IMR-90 (cell line): ENCODE measurements at regions not wholly inside any gene's neighbourhood (a gene's known extent, or its start where the extent isn't known, plus 50 kb on each side); places are given as distances from the start of the nearest gene placed in this dataset.

Experiments used
- ATAC-seq: fragments of 200-7000 bp; cut with Tn5 transposase; 2 replicates; pipeline ENCODE4 v1.9.1; 2020; ENCODE audit warnings: low read depth, mild to moderate bottlenecking, moderate library complexity
- BruUV-seq: library from RNA; stranded (reverse); fragments of 400-500 nt; replicated peaks from 2 replicates; lab custom pipeline; 2021; lab: Mats Ljungman, UMichigan
- CTCF ChIA-PET: fragments of 300-600 bp; formaldehyde crosslinking; extraction: SDS; loops from one replicate; lab custom pipeline; 2021; ENCODE audit warnings: antibody characterized with exemption; lab: Yijun Ruan, JAX
- POLR2A ChIA-PET: fragments of 300-600 bp; sonication (Branson Sonifier 250); formaldehyde crosslinking; loops from one replicate; lab custom pipeline; 2022; ENCODE audit warnings: antibody characterized with exemption; ENCODE audit not compliant: unreplicated experiment; lab: Charles Lee
- DNase-seq: peaks from one replicate; pipeline ENCODE4 v3.0.0; 2013
- H2AFZ ChIP-seq: replicated peaks from 2 replicates; pipeline ENCODE3; 2013; ENCODE audit warnings: low read length, mild to moderate bottlenecking; ENCODE audit not compliant: poor library complexity
- H2AK5ac ChIP-seq: 2 replicates; pipeline ENCODE4 v1.6.1; 2013; ENCODE audit warnings: low read depth, low read length, inconsistent platforms
- H2AK9ac ChIP-seq: replicated peaks from 2 replicates; pipeline ENCODE3; 2013; ENCODE audit warnings: mild to moderate bottlenecking, low read depth, low read length, moderate library complexity; ENCODE audit not compliant: poor library complexity
- H2BK120ac ChIP-seq: 2 replicates; pipeline ENCODE4 v1.6.1; 2013; ENCODE audit warnings: low read depth, low read length, inconsistent platforms
- H2BK15ac ChIP-seq: 3 replicates; pipeline ENCODE4 v1.6.1; 2013; ENCODE audit warnings: low read depth, low read length, inconsistent platforms
- H2BK20ac ChIP-seq: 2 replicates; pipeline ENCODE4 v1.6.1; 2013; ENCODE audit warnings: low read depth, mild to moderate bottlenecking, inconsistent platforms, low read length, moderate library complexity
- H2BK5ac ChIP-seq: 2 replicates; pipeline ENCODE4 v1.6.1; 2013; ENCODE audit warnings: mild to moderate bottlenecking, low read depth, low read length, inconsistent platforms; ENCODE audit not compliant: poor library complexity, severe bottlenecking
- H3K14ac ChIP-seq: replicated peaks from 2 replicates; pipeline ENCODE4 v1.6.1; 2013; ENCODE audit warnings: low read depth, low read length, inconsistent platforms
- H3K18ac ChIP-seq: 2 replicates; pipeline ENCODE4 v1.6.1; 2013; ENCODE audit warnings: low read depth, low read length, control low read depth
- H3K23ac ChIP-seq: 2 replicates; pipeline ENCODE4 v1.6.1; 2013; ENCODE audit warnings: low read depth, low read length, inconsistent platforms
- H3K27ac ChIP-seq: 2 replicates; pipeline ENCODE4 v1.5.1; 2013; ENCODE audit warnings: mild to moderate bottlenecking, control low read depth, low read length; ENCODE audit not compliant: insufficient read depth
- H3K27me3 ChIP-seq: 2 replicates; pipeline ENCODE4 v1.6.1; 2013; ENCODE audit warnings: low read length; ENCODE audit not compliant: control insufficient read depth, insufficient read depth
- H3K36me3 ChIP-seq: 2 replicates; pipeline ENCODE4 v1.6.1; 2013; ENCODE audit warnings: low read length, mixed read lengths; ENCODE audit not compliant: control insufficient read depth, insufficient read depth
- H3K4ac ChIP-seq: 2 replicates; pipeline ENCODE4 v1.6.1; 2013; ENCODE audit warnings: low read depth, low read length, inconsistent platforms
- H3K4me1 ChIP-seq: 2 replicates; pipeline ENCODE4 v1.6.1; 2013; ENCODE audit warnings: low read length, mixed read lengths; ENCODE audit not compliant: control insufficient read depth, insufficient read depth
- H3K4me2 ChIP-seq: 2 replicates; pipeline ENCODE4 v1.6.1; 2013; ENCODE audit warnings: low read depth, mild to moderate bottlenecking, control low read depth, low read length, moderate library complexity
- H3K4me3 ChIP-seq: 2 replicates; pipeline ENCODE4 v1.5.1; 2013; ENCODE audit warnings: low read depth, mild to moderate bottlenecking, control low read depth, low read length, moderate library complexity; ENCODE audit not compliant: insufficient read depth
- H3K56ac ChIP-seq: 2 replicates; pipeline ENCODE4 v1.6.1; 2013; ENCODE audit warnings: low read length, inconsistent platforms; ENCODE audit not compliant: insufficient read depth; ENCODE audit errors: extremely low read depth
- H3K79me1 ChIP-seq, 2 experiments: 2 replicates each; pipeline ENCODE4 v1.6.1; 2013; ENCODE audit warnings: low read length in 2 of 2, inconsistent platforms in 1 of 2, low read depth in 1 of 2
- H3K9ac ChIP-seq: 2 replicates; pipeline ENCODE4 v1.6.1; 2013; ENCODE audit warnings: low read depth, low read length, control low read depth
- H3K9me1 ChIP-seq: 2 replicates; pipeline ENCODE4 v1.6.1; 2013; ENCODE audit warnings: low read length, inconsistent platforms; ENCODE audit not compliant: insufficient read depth
- H3K9me3 ChIP-seq: 2 replicates; pipeline ENCODE4 v1.6.1; 2013; ENCODE audit warnings: low read length; ENCODE audit not compliant: control insufficient read depth, insufficient read depth
- H4K20me1 ChIP-seq: 2 replicates; pipeline ENCODE4 v1.6.1; 2013; ENCODE audit warnings: low read length, inconsistent platforms; ENCODE audit not compliant: insufficient read depth
- H4K5ac ChIP-seq: 2 replicates; pipeline ENCODE4 v1.6.1; 2013; ENCODE audit warnings: mild to moderate bottlenecking, low read depth, low read length, control low read depth
- H4K8ac ChIP-seq, 2 experiments: 2 replicates each; pipeline ENCODE4 v1.6.1; 2013; ENCODE audit warnings: low read depth in 2 of 2, low read length in 2 of 2, control low read depth in 1 of 2, inconsistent platforms in 1 of 2
- H4K91ac ChIP-seq: 2 replicates; pipeline ENCODE4 v1.6.1; 2013; ENCODE audit warnings: low read depth, low read length, inconsistent platforms; ENCODE audit not compliant: insufficient read depth
- BHLHE40 ChIP-seq: fragments of 150-350 bp; IDR thresholded peaks from 2 replicates; pipeline ENCODE4 v1.6.1; 2016; ENCODE audit warnings: mild to moderate bottlenecking, low read depth, low read length
- CEBPB ChIP-seq: IDR thresholded peaks from 2 replicates; pipeline ENCODE4 v1.6.1; 2012; ENCODE audit warnings: low read depth, low read length, improper control_type of control experiment
- CHD1 ChIP-seq: IDR thresholded peaks from 2 replicates; pipeline ENCODE4 v1.6.1; 2012; ENCODE audit warnings: low read depth, low read length, improper control_type of control experiment
- FOS ChIP-seq: fragments of 150-350 bp; IDR thresholded peaks from 2 replicates; pipeline ENCODE4 v1.6.1; 2016; ENCODE audit warnings: low read depth, low read length
- MAFK ChIP-seq: IDR thresholded peaks from 2 replicates; pipeline ENCODE4 v1.6.1; 2012; ENCODE audit warnings: low read depth, low read length, improper control_type of control experiment
- MAZ ChIP-seq: IDR thresholded peaks from 2 replicates; pipeline ENCODE4 v1.6.1; 2012; ENCODE audit warnings: low read depth, mild to moderate bottlenecking, low read length, improper control_type of control experiment, moderate library complexity, borderline replicate concordance
- MXI1 ChIP-seq: IDR thresholded peaks from 2 replicates; pipeline ENCODE4 v1.6.1; 2012; ENCODE audit warnings: low read depth, mild to moderate bottlenecking, low read length, moderate library complexity, borderline replicate concordance
- POLR2A ChIP-seq: IDR thresholded peaks from 2 replicates; pipeline ENCODE4 v1.6.1; 2012; ENCODE audit warnings: mild to moderate bottlenecking, low read depth, low read length
- RAD21 ChIP-seq: IDR thresholded peaks from 2 replicates; pipeline ENCODE4 v1.6.1; 2012; ENCODE audit warnings: low read length, improper control_type of control experiment
- RCOR1 ChIP-seq: IDR thresholded peaks from 2 replicates; pipeline ENCODE4 v1.6.1; 2012; ENCODE audit warnings: mild to moderate bottlenecking, low read length, improper control_type of control experiment; ENCODE audit not compliant: insufficient replicate concordance
- RFX5 ChIP-seq: IDR thresholded peaks from 2 replicates; pipeline ENCODE4 v1.8.0; 2012; ENCODE audit warnings: low read depth, mild to moderate bottlenecking, low read length, moderate library complexity
- SMC3 ChIP-seq: fragments of 150-350 bp; IDR thresholded peaks from 2 replicates; pipeline ENCODE4 v1.6.1; 2016; ENCODE audit warnings: low read depth, mild to moderate bottlenecking, antibody characterized with exemption, low read length, moderate library complexity
- WGBS, 2 experiments: methylation state at CpG; one replicate each; pipeline versions ENCODE4 v1.1.5 to v1.1.7; 2013; ENCODE audit warnings: missing lambda C conversion rate in 2 of 2; ENCODE audit not compliant: insufficient read length in 1 of 2; ENCODE audit errors: extremely low coverage in 2 of 2; 5-methylcytosine and 5-hydroxymethylcytosine counted together
- dilution Hi-C: fragments of 300-500 bp; cut with HindIII; formaldehyde crosslinking; loops from one replicate; pipeline ENCODE4 v1.14.3; 2018; ENCODE audit warnings: low sequenced_read_pairs; ENCODE audit not compliant: unreplicated experiment
- in situ Hi-C: fragments of 300-500 bp; cut with MboI; formaldehyde crosslinking; loops from 3 replicates; pipeline ENCODE4 v1.14.3; 2019; ENCODE audit warnings: low sequenced_read_pairs, inconsistent platforms, mixed read lengths
- intact Hi-C: fragments of 100-400 bp; cut with micrococcal nuclease; formaldehyde crosslinking; loops from 2 replicates; pipeline ENCODE4 v1.10.0; 2022
- TF ChIP-seq, protein P1 (sequence below): fragments of 150-350 bp; IDR thresholded peaks from 2 replicates; pipeline ENCODE4 v1.6.1; 2017; ENCODE audit warnings: mild to moderate bottlenecking, antibody characterized with exemption, low read length, low read depth
- TF ChIP-seq, protein P2 (sequence below): fragments of 150-350 bp; IDR thresholded peaks from 2 replicates; pipeline ENCODE4 v1.6.1; 2016; ENCODE audit warnings: low read depth, mild to moderate bottlenecking, low read length, moderate library complexity, borderline replicate concordance
- TF ChIP-seq, protein P3 (sequence below): conservative IDR thresholded peaks from 2 replicates; pipeline ENCODE4 v1.5.1; 2012; ENCODE audit warnings: mild to moderate bottlenecking, low read depth, low read length, improper control_type of control experiment

DNA sequence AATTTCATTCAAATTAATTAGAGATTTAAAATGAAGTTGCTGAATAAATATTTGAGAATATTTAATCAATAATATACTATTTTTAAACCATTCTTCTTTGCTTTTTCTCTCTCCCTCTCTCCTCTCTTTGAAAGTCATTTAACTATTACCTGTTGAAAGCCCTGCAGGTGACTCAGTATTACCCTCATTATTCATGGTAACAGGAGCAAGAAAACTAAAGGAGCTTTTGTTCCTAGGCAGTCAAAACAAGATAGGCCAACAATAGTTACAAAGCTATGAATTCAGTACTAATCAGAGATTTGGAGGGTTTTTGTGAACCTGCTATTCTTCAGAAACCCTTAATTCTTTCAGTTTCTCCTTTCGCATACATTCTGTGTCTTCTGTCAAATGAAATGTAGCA, 721.3 kb upstream of the NCAM2 start:
- no peak overlapping the region for H3K23ac ChIP-seq
- H3K4me2 ChIP-seq, result no peak overlapping the region
- CTCF ChIA-PET, result no interaction called here
- no peak overlapping the region for H2BK120ac ChIP-seq
- no peak overlapping the region for H3K4ac ChIP-seq
- no peak overlapping the region for H2BK15ac ChIP-seq
- POLR2A ChIA-PET, result no interaction called here
- no peak overlapping the region for H3K9ac ChIP-seq
- WGBS, 2 experiments, result no CpG with 5 or more reads among the region's 1 CpG
- no peak overlapping the region for H4K5ac ChIP-seq
- no peaks in the 10 kb centered on the region for H3K9me1 ChIP-seq
- no peaks in the 10 kb centered on the region for H3K4me1 ChIP-seq
- no peak overlapping the region for H2AK9ac ChIP-seq
- intact Hi-C loops (no loop called here), dilution Hi-C loops (no loop called here), in situ Hi-C loops (no loop called here)
- no peak overlapping the region for H2AFZ ChIP-seq
- DNase-seq (no peak), ATAC-seq (no peak)
- no peak overlapping the region for H3K27ac ChIP-seq
- no peak overlapping the region for H4K8ac ChIP-seq
- H3K14ac ChIP-seq, result no peak overlapping the region
- no peak overlapping the region for H3K4me3 ChIP-seq
- no peak overlapping the region for H2BK20ac ChIP-seq
- no peak overlapping the region for H3K56ac ChIP-seq
- H2BK5ac ChIP-seq, result no peak overlapping the region
- no TSS peak for BruUV-seq
- no peak overlapping the region for H4K91ac ChIP-seq
- H3K9me3 ChIP-seq, result peaks cover 2% of the 10 kb centered on the region
- H3K36me3 ChIP-seq, result no peaks in the 10 kb centered on the region
- H4K20me1 ChIP-seq, result no peaks in the 10 kb centered on the region
- H3K79me1 ChIP-seq, result no peaks in the 10 kb centered on the region
- TF ChIP-seq SMC3 (no peak), BHLHE40 (no peak), MAZ (no peak), RFX5 (no peak), CEBPB (no peak), FOS (no peak), MXI1 (no peak), CHD1 (no peak), RCOR1 (no peak), RAD21 (no peak), POLR2A (no peak), MAFK (no peak)
- TF ChIP-seq, protein P1, sequence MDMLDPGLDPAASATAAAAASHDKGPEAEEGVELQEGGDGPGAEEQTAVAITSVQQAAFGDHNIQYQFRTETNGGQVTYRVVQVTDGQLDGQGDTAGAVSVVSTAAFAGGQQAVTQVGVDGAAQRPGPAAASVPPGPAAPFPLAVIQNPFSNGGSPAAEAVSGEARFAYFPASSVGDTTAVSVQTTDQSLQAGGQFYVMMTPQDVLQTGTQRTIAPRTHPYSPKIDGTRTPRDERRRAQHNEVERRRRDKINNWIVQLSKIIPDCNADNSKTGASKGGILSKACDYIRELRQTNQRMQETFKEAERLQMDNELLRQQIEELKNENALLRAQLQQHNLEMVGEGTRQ, result no peak
- TF ChIP-seq, protein P2, sequence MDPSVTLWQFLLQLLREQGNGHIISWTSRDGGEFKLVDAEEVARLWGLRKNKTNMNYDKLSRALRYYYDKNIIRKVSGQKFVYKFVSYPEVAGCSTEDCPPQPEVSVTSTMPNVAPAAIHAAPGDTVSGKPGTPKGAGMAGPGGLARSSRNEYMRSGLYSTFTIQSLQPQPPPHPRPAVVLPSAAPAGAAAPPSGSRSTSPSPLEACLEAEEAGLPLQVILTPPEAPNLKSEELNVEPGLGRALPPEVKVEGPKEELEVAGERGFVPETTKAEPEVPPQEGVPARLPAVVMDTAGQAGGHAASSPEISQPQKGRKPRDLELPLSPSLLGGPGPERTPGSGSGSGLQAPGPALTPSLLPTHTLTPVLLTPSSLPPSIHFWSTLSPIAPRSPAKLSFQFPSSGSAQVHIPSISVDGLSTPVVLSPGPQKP, result no peak
- TF ChIP-seq, protein P3, sequence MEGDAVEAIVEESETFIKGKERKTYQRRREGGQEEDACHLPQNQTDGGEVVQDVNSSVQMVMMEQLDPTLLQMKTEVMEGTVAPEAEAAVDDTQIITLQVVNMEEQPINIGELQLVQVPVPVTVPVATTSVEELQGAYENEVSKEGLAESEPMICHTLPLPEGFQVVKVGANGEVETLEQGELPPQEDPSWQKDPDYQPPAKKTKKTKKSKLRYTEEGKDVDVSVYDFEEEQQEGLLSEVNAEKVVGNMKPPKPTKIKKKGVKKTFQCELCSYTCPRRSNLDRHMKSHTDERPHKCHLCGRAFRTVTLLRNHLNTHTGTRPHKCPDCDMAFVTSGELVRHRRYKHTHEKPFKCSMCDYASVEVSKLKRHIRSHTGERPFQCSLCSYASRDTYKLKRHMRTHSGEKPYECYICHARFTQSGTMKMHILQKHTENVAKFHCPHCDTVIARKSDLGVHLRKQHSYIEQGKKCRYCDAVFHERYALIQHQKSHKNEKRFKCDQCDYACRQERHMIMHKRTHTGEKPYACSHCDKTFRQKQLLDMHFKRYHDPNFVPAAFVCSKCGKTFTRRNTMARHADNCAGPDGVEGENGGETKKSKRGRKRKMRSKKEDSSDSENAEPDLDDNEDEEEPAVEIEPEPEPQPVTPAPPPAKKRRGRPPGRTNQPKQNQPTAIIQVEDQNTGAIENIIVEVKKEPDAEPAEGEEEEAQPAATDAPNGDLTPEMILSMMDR, result no peak
- H3K27me3 ChIP-seq, result no peaks in the 10 kb centered on the region
- no peak overlapping the region for H2AK5ac ChIP-seq
- no peak overlapping the region for H3K18ac ChIP-seq
